ENCODE measurements at regions not wholly inside any gene's neighbourhood (a gene's known extent, or its start where the extent isn't known, plus 50 kb on each side); places are given as distances from the start of the nearest gene placed in this dataset.

- DNase-seq (ENCODE audit: low read depth), result no peak
Observed at GRCh38 chr1:14039582-14040430, 339.8 kb downstream of the PRDM2 start.

- no peak for DNase-seq (ENCODE audit: low read depth)
Observed at GRCh38 chr1:14049965-14050364, 350.0 kb downstream of the PRDM2 start.

- DNase-seq (ENCODE audit: low read depth), result peak; percentile 5
Observed at GRCh38 chr1:14055442-14056223, 355.6 kb downstream of the PRDM2 start.

GRCh38 chr1:14057640-14058039 lies 357.7 kb downstream of the PRDM2 start:
- DNase-seq (ENCODE audit: low read depth), result no peak

GRCh38 chr1:14061204-14061603 lies 361.2 kb downstream of the PRDM2 start:
- no peak for DNase-seq (ENCODE audit: low read depth)

GRCh38 chr1:14061722-14062121 lies 361.7 kb downstream of the PRDM2 start:
- no peak for DNase-seq (ENCODE audit: low read depth)

- no peak for DNase-seq (ENCODE audit: low read depth)
Observed at GRCh38 chr1:14062669-14063068, 362.7 kb downstream of the PRDM2 start.

- DNase-seq (ENCODE audit: low read depth), result no peak
Observed at GRCh38 chr1:14064649-14065442, 364.9 kb downstream of the PRDM2 start.

- DNase-seq (ENCODE audit: low read depth), result no peak
Observed at GRCh38 chr1:14065486-14065885, 365.5 kb downstream of the PRDM2 start.

GRCh38 chr1:14067036-14067435 lies 367.0 kb downstream of the PRDM2 start:
- DNase-seq (ENCODE audit: low read depth), result no peak

- DNase-seq (ENCODE audit: low read depth), result no peak
Observed at GRCh38 chr1:14067711-14068110, 367.7 kb downstream of the PRDM2 start.

GRCh38 chr1:14071581-14071980 lies 371.6 kb downstream of the PRDM2 start:
- DNase-seq (ENCODE audit: low read depth), result no peak

- DNase-seq (ENCODE audit: low read depth), result no peak
Observed at GRCh38 chr1:14080653-14081052, 380.7 kb downstream of the PRDM2 start.

- DNase-seq (ENCODE audit: low read depth), result no peak
Observed at GRCh38 chr1:14082331-14082730, 382.3 kb downstream of the PRDM2 start.

GRCh38 chr1:14083277-14083676 lies 383.3 kb downstream of the PRDM2 start:
- no peak for DNase-seq (ENCODE audit: low read depth)

GRCh38 chr1:14083706-14084105 lies 383.7 kb downstream of the PRDM2 start:
- no peak for DNase-seq (ENCODE audit: low read depth)

- no peak for DNase-seq (ENCODE audit: low read depth)
Observed at GRCh38 chr1:14090062-14090461, 390.1 kb downstream of the PRDM2 start.

- no peak for DNase-seq (ENCODE audit: low read depth)
Observed at GRCh38 chr1:14090531-14090930, 390.5 kb downstream of the PRDM2 start.

GRCh38 chr1:14094611-14095400 lies 394.8 kb downstream of the PRDM2 start:
- no peak for DNase-seq (ENCODE audit: low read depth)

GRCh38 chr1:14098294-14098913 lies 398.4 kb downstream of the PRDM2 start:
- no peak for DNase-seq (ENCODE audit: low read depth)

GRCh38 chr1:14100444-14100843 lies 400.5 kb downstream of the PRDM2 start:
- DNase-seq (ENCODE audit: low read depth), result no peak

All from fibroblast of the conjunctiva (primary cell).